GM18502 (cell line): ENCODE measurements at regions not wholly inside any gene's neighbourhood (a gene's known extent, or its start where the extent isn't known, plus 50 kb on each side); places are given as distances from the start of the nearest gene placed in this dataset.

Experiments
- ATAC-seq: cut with Tn5 transposase; IDR thresholded peaks from one replicate; pipeline ENCODE4 v1.9.1; 2021; ENCODE audit warnings: mild to moderate bottlenecking; ENCODE audit not compliant: unreplicated experiment, poor library complexity

- ATAC-seq, result no peak
Measured at GRCh38 chr7:24341691-24342413, 57.9 kb downstream of the NPY start.

GRCh38 chr7:24343614-24344013 is 59.6 kb downstream of the NPY start:
- ATAC-seq, result no peak

- ATAC-seq, result no peak
Measured at GRCh38 chr7:24346129-24346528, 62.1 kb downstream of the NPY start.

- no peak for ATAC-seq
Measured at GRCh38 chr7:24346716-24347115, 62.7 kb downstream of the NPY start.

GRCh38 chr7:24349339-24349738 is 65.3 kb downstream of the NPY start:
- no peak for ATAC-seq

GRCh38 chr7:24354456-24354855 is 70.5 kb downstream of the NPY start:
- no peak for ATAC-seq

- no peak for ATAC-seq
Measured at GRCh38 chr7:24356718-24357386, 72.9 kb downstream of the NPY start.

GRCh38 chr7:24361001-24361400 is 77.0 kb downstream of the NPY start:
- no peak for ATAC-seq

GRCh38 chr7:24365606-24366005 is 81.6 kb downstream of the NPY start:
- ATAC-seq, result no peak

- ATAC-seq, result no peak
Measured at GRCh38 chr7:24366876-24367275, 82.9 kb downstream of the NPY start.

- no peak for ATAC-seq
Measured at GRCh38 chr7:24368161-24368560, 84.2 kb downstream of the NPY start.

GRCh38 chr7:24370541-24370940 is 86.6 kb downstream of the NPY start:
- ATAC-seq, result no peak

- ATAC-seq, result no peak
Measured at GRCh38 chr7:24372961-24373955, 89.3 kb downstream of the NPY start.

GRCh38 chr7:24378871-24379616 is 95.1 kb downstream of the NPY start:
- ATAC-seq, result no peak

GRCh38 chr7:24381894-24382505 is 98.0 kb downstream of the NPY start:
- ATAC-seq, result peak; percentile 75

- no peak for ATAC-seq
Measured at GRCh38 chr7:24383055-24383454, 99.1 kb downstream of the NPY start.

- ATAC-seq, result no peak
Measured at GRCh38 chr7:24384362-24385030, 100.5 kb downstream of the NPY start.

- ATAC-seq, result no peak
Measured at GRCh38 chr7:24388212-24388611, 104.2 kb downstream of the NPY start.
